ENCODE measurements at regions not wholly inside any gene's neighbourhood (a gene's known extent, or its start where the extent isn't known, plus 50 kb on each side); places are given as distances from the start of the nearest gene placed in this dataset.

DNA sequence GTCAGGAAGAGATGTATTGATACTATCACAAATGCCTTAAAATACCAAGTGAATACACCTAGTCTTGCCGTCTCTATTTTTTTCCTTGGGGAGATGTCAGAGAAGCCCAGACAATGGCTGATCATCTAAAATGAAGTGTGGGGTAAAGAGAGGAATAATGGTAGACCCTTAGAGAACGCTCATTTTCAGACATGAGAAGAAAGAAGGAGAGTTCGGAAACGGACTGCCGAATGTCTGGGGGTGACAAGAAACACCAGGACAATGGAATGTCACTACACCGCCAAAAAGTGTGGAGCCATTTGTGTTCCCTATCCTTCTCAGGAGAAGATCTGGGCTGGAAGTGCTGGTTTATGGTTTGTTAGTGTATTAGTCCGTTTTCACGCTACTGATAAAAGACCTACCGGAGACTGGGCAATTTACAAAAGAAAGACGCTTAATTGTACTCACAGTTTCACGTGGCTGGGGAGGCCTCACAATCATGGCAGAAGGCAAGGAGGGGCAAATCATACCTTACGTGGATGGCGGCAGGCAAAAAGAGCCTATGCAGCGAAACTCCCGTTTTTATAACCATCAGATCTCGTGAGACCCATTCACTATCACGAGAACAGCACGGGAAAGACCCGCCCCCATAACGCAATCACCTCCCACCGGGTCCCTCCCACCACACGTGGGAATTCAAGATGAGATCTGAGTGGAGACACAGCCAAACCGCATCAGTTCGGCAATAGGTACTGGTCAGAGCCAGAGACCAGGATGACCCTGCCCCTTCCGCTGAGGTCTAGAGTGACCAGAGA is 743.7 kb downstream of the GALR1 start:
- intact Hi-C loops (cut with DNase I), result no loop called here
- no peak overlapping the region for H3K27ac ChIP-seq
- DNase-seq, result no peak

DNA sequence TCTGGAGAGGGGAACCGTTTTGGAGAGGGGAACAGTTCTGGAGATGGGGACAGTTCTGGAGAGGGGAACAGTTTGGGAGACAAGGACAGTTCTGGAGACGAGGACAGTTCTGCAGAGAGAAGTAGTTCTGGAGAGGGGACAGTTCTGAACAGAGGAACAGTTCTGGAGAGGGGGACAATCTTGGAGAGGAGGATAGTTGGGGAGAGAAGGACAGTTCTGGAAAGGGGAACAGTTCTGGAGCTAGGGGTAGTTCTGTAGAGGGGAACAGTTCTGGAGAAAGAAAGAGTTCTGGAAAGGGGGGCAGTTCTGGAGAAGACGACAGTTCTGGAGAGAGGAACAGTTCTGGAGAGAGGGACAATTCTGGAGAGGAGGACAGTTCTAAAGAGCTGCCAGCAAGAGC is 745.9 kb downstream of the GALR1 start:
- Histone ChIP-seq H3K9me3 (no peaks in the 10 kb centered on the region), H3K4me3 (no peak overlapping the region), H3K36me3 (no peaks in the 10 kb centered on the region), H3K27ac (no peak overlapping the region), H3K27me3 (ENCODE audit: low read depth) (no peaks in the 10 kb centered on the region), H3K4me1 (no peaks in the 10 kb centered on the region)
- DNase-seq (no peak), ATAC-seq (no peak)
- TF ChIP-seq, protein P1, sequence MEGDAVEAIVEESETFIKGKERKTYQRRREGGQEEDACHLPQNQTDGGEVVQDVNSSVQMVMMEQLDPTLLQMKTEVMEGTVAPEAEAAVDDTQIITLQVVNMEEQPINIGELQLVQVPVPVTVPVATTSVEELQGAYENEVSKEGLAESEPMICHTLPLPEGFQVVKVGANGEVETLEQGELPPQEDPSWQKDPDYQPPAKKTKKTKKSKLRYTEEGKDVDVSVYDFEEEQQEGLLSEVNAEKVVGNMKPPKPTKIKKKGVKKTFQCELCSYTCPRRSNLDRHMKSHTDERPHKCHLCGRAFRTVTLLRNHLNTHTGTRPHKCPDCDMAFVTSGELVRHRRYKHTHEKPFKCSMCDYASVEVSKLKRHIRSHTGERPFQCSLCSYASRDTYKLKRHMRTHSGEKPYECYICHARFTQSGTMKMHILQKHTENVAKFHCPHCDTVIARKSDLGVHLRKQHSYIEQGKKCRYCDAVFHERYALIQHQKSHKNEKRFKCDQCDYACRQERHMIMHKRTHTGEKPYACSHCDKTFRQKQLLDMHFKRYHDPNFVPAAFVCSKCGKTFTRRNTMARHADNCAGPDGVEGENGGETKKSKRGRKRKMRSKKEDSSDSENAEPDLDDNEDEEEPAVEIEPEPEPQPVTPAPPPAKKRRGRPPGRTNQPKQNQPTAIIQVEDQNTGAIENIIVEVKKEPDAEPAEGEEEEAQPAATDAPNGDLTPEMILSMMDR (IDR thresholded peaks at IDR 0.05), result no peak
- intact Hi-C loops (cut with DNase I), result no loop called here

More for the DNA sequence above, 743.7 kb downstream of the GALR1 start:
- TF ChIP-seq, protein P1 (IDR thresholded peaks at IDR 0.05), result no peak
- Histone ChIP-seq H3K4me1 (no peaks in the 10 kb centered on the region), H3K9me3 (no peaks in the 10 kb centered on the region), H3K27me3 (ENCODE audit: low read depth) (no peaks in the 10 kb centered on the region), H3K36me3 (no peaks in the 10 kb centered on the region), H3K4me3 (no peak overlapping the region)
- no peak for ATAC-seq

DNA sequence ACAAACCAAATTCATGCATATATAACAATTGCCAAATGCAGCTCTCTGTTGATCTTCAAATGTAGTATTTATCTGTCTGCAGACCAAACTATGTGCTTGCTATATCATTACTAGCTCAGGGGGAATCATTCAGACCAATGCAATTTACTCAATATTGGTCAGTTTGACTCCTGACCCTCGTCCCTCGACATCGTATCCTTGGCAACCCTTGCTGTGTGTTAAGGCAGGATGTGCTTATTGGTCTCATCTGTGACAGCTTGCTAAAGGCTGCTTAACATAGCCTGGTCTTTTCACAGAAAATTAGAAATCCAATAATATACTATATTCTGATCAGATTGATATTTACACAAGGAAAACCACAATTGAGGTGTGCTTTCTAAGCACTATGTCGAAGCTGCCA is 747.1 kb downstream of the GALR1 start:
- Histone ChIP-seq H3K4me3 (no peak overlapping the region), H3K27me3 (ENCODE audit: low read depth) (no peaks in the 10 kb centered on the region), H3K9me3 (no peaks in the 10 kb centered on the region), H3K27ac (no peak overlapping the region), H3K36me3 (no peaks in the 10 kb centered on the region), H3K4me1 (no peaks in the 10 kb centered on the region)
- ATAC-seq (no peak), DNase-seq (no peak)
- intact Hi-C loops (cut with DNase I), result no loop called here
- TF ChIP-seq, protein P1 (IDR thresholded peaks at IDR 0.05), result no peak

DNA sequence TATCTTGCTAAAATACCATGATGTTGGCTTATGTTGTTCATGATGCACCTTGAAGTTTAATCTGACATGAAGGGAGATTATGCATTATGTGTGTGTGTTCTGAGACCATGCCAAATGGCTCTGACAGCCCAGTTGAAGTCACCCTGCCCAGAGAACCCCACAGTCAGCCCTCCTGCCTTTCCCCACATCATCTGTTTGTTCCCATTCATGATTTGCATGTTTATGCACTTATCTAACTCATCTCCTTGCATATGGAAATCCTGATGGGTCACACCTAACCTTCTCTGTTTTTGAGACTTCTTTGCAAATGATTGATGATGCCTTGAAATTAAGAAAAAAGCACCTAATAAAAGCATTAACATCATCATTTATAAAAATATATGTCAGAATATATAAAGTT is 752.2 kb downstream of the GALR1 start:
- DNase-seq (no peak), ATAC-seq (no peak)
- Histone ChIP-seq H3K27ac (no peak overlapping the region), H3K4me3 (no peak overlapping the region), H3K9me3 (no peaks in the 10 kb centered on the region), H3K4me1 (no peaks in the 10 kb centered on the region), H3K27me3 (ENCODE audit: low read depth) (peaks cover 4% of the 10 kb centered on the region), H3K36me3 (no peaks in the 10 kb centered on the region)
- TF ChIP-seq, protein P1 (IDR thresholded peaks at IDR 0.05), result no peak
- intact Hi-C loops (cut with DNase I), result no loop called here

DNA sequence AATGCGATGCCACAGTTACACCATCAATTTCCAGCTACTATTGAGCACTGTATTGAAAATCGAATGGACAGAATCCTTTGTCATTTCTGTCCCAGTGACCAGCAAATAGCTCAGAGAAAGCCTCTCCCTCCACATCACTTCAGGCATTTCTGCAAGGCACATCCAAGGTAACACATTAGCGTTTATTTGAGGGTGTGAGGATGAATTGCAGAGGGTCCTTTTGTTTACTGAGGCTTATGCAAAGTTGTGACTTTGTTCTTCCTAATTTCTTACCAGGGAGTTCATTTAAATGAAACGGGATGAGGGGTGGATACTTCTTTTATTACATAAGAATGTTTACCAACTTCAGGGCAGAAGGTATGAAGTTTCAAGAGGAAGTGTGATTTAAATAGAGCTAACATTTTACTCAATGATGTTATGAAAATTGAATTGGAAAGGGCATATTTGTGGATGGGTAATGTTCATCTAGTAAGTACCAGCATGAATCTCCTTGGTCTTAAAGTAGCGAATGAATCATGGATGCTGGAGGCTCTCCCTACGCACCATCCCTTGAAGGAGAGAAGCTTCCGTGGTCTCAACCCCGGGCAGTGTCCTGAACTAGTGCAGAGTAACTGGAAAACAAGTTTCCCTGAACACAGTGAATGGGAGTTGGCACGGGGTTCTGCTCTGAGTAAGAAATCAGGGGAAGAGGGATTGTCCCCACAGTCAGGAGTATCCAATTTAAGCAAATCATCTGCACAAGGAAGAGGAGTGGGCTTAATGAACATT is 756.5 kb downstream of the GALR1 start:
- H3K4me1 ChIP-seq, result no peaks in the 10 kb centered on the region
- no peak for ATAC-seq
- TF ChIP-seq, protein P1 (IDR thresholded peaks at IDR 0.05), result no peak
- no peaks in the 10 kb centered on the region for H3K36me3 ChIP-seq
- no peak for DNase-seq
- no peaks in the 10 kb centered on the region for H3K9me3 ChIP-seq
- H3K4me3 ChIP-seq, result no peak overlapping the region
- no peak overlapping the region for H3K27ac ChIP-seq
- intact Hi-C loops (cut with DNase I), result no loop called here
- peaks cover 8% of the 10 kb centered on the region for H3K27me3 ChIP-seq (ENCODE audit: low read depth)

Data from lower lobe of right lung (tissue), 2 donors.